ENCODE measurements at regions not wholly inside any gene's neighbourhood (a gene's known extent, or its start where the extent isn't known, plus 50 kb on each side); places are given as distances from the start of the nearest gene placed in this dataset.

GRCh38 chr7:98040626-98041360 lies 50.8 kb upstream of the OCM2 start:
- no peak for DNase-seq (ENCODE audit: low read depth in 3 of 3)

GRCh38 chr7:98046816-98047215 lies 56.8 kb upstream of the OCM2 start:
- DNase-seq (ENCODE audit: low read depth in 3 of 3), result no peak

DNA sequence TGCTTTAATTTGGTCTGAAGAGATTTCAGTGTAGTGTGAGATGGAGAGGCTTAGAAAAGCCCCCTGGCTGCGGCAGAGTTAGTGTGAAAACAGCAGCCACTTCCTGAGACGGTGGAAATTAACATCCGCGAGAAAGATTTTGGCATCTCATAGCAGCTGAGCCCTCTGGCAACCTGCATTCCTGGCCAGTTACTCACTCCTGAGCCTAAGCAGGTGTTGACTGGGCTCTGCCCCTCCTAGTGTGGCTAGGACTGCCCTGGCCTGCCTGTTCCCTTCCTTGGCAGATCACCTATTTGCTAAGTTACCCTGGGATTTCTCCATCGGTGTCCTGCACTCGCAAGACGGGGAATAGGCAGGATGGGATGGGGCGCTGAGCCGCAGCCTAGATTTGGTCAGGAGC lies 57.6 kb upstream of the LMTK2 start:
- DNase-seq (ENCODE audit: low read depth in 3 of 3), result no peak

DNA sequence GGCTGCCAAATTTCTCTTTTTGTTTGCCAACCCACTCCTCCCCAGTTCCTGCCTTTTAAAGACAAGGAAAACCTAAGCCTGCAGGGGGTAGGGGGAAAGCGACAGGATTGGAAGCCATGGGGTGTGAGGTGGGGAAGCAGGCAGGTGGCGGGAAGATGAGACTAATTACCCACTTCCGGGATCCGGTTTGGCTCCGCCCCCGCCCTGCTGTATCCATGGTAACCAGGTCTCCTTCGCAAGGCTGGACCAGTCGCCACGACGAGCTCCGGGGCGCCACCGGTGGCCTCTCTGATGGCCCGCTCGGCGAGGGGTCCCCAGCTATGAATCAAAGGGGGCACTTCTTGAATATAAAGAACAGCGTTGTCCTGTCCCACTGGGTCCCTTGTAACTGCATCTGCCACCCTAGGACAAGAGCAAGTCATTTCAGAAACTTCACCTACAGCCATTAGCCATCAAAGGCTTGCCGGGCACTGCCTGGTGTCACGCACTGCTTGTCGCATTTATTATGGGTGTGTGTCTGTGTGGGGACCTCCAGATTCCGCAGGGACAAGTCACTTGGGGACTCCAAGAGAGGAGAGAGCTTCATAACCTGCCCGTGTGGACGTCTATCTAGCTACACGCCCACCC lies 55.4 kb upstream of the LMTK2 start:
- peak; percentile 28 to 63 (median 53) for DNase-seq (ENCODE audit: low read depth in 3 of 3)

GRCh38 chr7:98054585-98054984 lies 52.1 kb upstream of the LMTK2 start:
- DNase-seq (ENCODE audit: low read depth in 3 of 3), result no peak

DNA sequence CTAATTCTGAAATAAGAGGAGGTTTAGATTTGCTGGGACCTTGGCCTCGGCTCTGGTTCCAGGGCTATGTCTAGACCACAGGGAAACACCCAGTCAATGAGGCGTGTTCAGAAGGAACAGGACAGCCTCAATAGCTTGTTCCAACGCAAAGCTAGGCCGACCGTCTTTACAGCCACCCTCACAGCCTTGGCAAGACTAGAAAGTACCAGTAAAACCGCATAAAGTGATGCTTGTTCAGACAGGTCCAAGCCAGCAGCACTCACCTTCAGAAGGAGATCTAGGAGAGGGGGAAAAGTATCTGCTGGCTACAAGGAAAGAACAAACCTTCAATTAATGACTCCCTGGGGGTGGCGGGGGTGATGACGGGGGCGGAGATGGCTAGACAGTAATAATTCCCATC lies 50.1 kb upstream of the LMTK2 start:
- DNase-seq (ENCODE audit: low read depth in 3 of 3), result no peak

All from stimulated activated CD4-positive, alpha-beta T cell treated with anti-CD3 and anti-CD28 coated beads, TNF-alpha, amount 100 ng/mL, for 48 hours (primary cell).